ENCODE measurements at regions not wholly inside any gene's neighbourhood (a gene's known extent, or its start where the extent isn't known, plus 50 kb on each side); places are given as distances from the start of the nearest gene placed in this dataset.
"Not testable (repeated sequence)": the region's sequence is repeated elsewhere in the genome, so short reads cannot be mapped to it uniquely, and the experiment has no call there.

DNA sequence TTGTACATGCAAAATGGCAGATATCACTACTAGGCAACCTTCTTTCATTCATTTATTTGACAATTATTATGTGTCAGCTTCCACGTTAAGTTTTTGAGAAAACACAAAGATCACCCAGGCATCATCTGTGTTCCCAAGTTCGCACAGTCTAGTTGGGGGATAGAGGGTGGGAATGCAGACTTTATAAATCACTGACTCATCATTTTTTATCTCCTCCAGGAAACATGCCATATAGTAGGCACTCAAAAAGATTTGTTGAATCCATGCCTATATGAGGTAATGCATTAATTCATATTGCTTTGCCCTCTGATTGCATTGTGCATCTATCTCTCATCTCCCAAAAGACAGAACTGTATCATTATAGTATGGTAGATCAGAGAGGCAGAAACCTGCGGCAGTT, 196.8 kb upstream of the TOX3 start:
- Mint-ChIP-seq H3K27me3 (no peaks in the 10 kb centered on the region), H3K4me1 (no peaks in the 10 kb centered on the region), H3K36me3 (no peaks in the 10 kb centered on the region), H3K4me3 (no peak overlapping the region), H3K27ac (no peak overlapping the region), H3K9me3 (no peaks in the 10 kb centered on the region)
- DNase-seq, result no peak
- CTCF ChIA-PET, result no interaction called here

DNA sequence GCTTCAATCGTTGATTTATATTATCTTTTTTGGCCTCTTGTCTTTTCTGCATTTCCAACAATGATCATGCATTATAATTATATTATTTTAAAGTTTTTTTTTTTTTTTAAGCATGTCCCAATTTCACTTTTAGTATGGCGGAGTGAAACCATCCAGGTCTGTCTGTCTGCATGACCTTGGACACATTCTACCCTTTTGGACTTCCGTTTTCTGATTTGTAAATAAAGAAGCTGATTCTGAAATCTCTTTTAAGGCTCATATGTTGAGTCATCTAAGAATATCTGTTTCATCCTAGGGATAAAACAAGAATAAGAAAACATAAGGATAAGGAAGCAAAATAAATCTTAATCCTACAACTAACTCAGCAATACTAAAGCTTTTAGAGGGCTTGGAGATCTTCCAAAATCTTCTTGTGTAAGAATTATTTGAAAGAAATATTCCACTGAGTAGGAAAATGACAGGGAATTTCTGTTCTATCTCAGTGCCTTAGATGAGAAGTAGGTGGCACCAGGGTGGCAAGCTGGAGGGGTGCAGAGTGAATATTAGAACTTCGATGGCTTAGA, 195.7 kb upstream of the TOX3 start:
- CTCF ChIA-PET, result no interaction called here
- Mint-ChIP-seq H3K27ac (no peak overlapping the region), H3K4me3 (no peak overlapping the region), H3K36me3 (no peaks in the 10 kb centered on the region), H3K4me1 (no peaks in the 10 kb centered on the region), H3K9me3 (peaks cover 2% of the 10 kb centered on the region), H3K27me3 (no peaks in the 10 kb centered on the region)
- no peak for DNase-seq

DNA sequence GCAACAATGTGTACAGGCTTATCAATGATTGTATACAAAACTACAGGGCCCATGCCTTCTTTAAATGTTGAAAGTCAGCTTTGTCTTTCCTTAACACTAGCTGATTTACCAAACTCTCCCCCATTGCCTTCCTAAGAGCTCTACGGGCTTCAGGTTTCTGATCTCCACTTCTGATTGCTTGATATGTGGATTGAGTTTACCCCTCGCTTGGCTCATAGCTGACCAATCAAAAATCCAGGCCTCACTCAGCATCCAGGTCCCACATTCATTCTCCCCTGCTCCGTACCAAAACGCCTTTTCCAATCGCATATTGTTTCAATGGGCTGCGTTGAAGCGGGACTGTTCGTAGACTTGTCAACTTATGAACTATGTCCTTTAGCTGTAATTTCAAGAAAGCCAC, 195.1 kb upstream of the TOX3 start:
- H3K27me3 Mint-ChIP-seq, result no peaks in the 10 kb centered on the region
- H3K4me3 Mint-ChIP-seq, result no peak overlapping the region
- CTCF ChIA-PET, result no interaction called here
- peaks cover 2% of the 10 kb centered on the region for H3K9me3 Mint-ChIP-seq
- no peak for DNase-seq
- H3K27ac Mint-ChIP-seq, result no peak overlapping the region
- no peaks in the 10 kb centered on the region for H3K4me1 Mint-ChIP-seq
- H3K36me3 Mint-ChIP-seq, result no peaks in the 10 kb centered on the region

DNA sequence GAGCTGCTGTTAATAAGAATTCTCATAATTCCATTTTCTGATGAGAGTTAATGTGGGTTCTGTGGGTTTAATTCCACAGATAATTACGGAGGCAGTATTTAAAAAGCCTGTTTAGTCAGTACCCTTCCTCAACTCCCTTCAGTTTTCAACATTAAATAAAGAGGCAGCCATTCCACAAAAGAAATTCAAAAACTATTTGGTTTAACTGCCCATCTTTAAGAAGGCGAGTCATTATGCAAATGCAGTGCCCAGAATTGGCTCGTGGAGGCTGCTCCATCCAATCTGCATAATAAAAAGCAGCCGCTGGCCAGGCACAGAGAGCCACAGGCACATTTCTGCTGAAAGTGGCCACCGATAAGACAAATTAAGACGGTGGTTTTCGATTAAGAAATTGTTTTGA, 194.4 kb upstream of the TOX3 start:
- no peaks in the 10 kb centered on the region for H3K27me3 Mint-ChIP-seq
- peaks cover 2% of the 10 kb centered on the region for H3K9me3 Mint-ChIP-seq
- H3K4me3 Mint-ChIP-seq, result no peak overlapping the region
- H3K27ac Mint-ChIP-seq, result no peak overlapping the region
- H3K4me1 Mint-ChIP-seq, result no peaks in the 10 kb centered on the region
- no peak for DNase-seq
- CTCF ChIA-PET, result no interaction called here
- H3K36me3 Mint-ChIP-seq, result no peaks in the 10 kb centered on the region

DNA sequence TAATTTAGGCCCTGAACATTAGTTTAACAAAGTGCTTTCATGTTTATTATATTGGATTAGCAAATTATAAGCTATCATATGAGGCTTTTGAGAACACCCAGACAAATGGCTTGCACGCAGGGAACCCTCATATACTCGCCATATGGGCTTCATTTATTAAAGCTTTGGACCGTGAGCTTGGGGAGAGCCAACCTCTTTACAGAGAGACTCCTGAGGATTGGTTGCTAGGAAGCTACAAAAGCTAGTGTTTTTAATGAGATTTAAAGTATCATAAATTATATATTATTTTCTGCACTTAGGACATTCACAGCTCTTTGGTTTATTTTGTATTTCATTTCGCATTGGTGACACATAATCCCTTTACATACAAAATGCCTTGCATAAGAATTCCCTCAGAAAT, 193.8 kb upstream of the TOX3 start:
- CTCF ChIA-PET, result no interaction called here
- no peaks in the 10 kb centered on the region for H3K27me3 Mint-ChIP-seq
- H3K36me3 Mint-ChIP-seq, result no peaks in the 10 kb centered on the region
- H3K27ac Mint-ChIP-seq, result no peak overlapping the region
- H3K9me3 Mint-ChIP-seq, result peaks cover 2% of the 10 kb centered on the region
- H3K4me3 Mint-ChIP-seq, result no peak overlapping the region
- DNase-seq, result no peak
- no peaks in the 10 kb centered on the region for H3K4me1 Mint-ChIP-seq

DNA sequence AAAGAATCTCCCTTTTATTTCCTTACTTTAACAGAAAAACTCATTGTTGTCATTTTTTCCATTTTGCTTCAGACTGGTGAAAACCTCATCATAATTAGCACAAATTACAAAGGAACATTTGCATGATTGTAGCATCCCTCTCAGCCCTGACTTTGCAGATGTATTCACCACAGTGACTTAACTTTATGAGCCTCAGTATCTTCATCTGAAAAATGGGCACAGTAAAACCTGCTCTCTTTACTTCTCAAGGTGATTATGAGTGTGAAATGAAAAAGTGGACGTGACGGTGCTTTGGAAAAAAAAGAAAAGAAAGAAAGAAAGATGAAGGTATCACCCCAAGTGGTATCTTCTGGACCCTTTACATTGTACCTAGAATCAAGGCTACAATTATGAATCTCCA, 193.4 kb upstream of the TOX3 start:
- Mint-ChIP-seq H3K27me3 (no peaks in the 10 kb centered on the region), H3K4me3 (no peak overlapping the region), H3K36me3 (no peaks in the 10 kb centered on the region), H3K9me3 (peaks cover 2% of the 10 kb centered on the region), H3K4me1 (no peaks in the 10 kb centered on the region), H3K27ac (no peak overlapping the region)
- CTCF ChIA-PET, result no interaction called here
- no peak for DNase-seq

DNA sequence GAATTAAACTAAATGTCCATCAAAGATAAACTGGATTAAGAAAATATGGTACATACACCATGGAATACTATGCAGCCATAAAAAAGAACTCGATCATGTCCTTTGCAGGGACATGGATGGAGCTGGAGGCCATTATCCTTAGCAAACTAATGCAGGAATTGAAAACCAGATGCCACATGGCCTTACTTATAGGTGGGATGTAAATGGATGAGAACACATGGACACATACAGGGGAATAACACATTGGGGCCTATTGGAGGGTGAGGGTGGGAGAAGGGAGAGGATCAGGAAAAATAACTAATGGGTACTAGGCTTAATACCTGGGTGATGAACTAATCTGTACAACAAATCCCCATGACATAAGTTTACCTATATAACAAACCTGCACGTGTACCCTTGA, 192.0 kb upstream of the TOX3 start:
- CTCF ChIA-PET, DNase-seq, H3K27ac Mint-ChIP-seq, H3K4me3 Mint-ChIP-seq, H3K9me3 Mint-ChIP-seq, H3K4me1 Mint-ChIP-seq, H3K27me3 Mint-ChIP-seq, H3K36me3 Mint-ChIP-seq: not testable (repeated sequence)

DNA sequence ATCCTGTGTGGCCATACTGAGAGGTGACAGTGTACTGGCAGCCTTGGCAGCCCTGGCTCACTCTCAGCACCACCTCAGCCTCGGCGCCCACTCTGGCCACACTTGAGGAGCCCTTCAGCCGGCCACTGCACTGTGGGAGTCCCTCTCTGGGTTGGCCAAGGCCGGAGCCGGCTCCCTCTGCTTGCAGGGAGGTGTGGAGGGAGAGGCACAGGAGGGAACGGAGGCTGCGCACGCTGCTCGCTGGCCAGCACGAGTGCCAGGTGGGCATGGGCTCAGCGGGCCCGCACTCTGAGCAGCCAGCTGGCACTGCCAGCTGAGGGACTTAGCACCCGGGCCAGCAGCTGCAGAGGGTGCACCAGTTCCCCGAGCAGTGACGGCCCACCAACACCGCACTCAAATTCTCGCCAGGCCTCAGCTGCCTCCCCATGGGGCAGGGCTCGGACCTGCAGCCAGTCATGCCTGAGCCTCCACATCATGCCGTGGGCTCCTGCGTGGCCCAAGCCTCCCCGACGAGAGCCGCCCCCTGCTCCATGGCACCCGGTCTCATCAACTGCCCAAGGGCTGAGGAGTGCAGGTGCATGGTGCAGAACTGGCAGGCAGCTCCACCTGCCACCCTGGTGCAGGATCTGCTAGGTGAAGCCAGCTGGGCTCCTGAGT, 184.4 kb upstream of the TOX3 start:
- H3K4me1 Mint-ChIP-seq, result no peaks in the 10 kb centered on the region
- no peaks in the 10 kb centered on the region for H3K27me3 Mint-ChIP-seq
- no peak overlapping the region for H3K4me3 Mint-ChIP-seq
- H3K9me3 Mint-ChIP-seq, result peaks cover 12% of the 10 kb centered on the region
- no peak for DNase-seq
- no peaks in the 10 kb centered on the region for H3K36me3 Mint-ChIP-seq
- CTCF ChIA-PET, result no interaction called here
- no peak overlapping the region for H3K27ac Mint-ChIP-seq

DNA sequence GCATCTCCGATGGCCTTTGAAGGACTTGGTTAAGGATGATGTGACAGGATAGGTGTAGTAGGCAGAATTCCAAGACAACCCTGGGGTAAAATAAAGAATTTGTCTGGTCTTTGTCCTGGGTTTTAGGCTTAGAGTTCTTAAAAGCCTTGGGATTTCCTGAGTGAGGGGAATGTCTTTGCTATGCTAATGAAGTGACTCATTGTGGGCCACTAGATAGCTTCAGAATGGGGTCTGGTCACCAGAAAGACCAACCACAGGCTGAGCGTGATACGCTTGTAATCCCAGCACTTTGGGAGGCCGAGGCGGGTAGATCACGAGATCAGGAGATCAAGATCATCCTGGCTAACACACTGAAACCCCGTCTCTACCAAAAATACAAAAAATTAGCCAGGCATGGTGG, 182.8 kb upstream of the TOX3 start:
- H3K9me3 Mint-ChIP-seq, result peaks cover 14% of the 10 kb centered on the region
- no peaks in the 10 kb centered on the region for H3K27me3 Mint-ChIP-seq
- no peaks in the 10 kb centered on the region for H3K4me1 Mint-ChIP-seq
- H3K4me3 Mint-ChIP-seq, result no peak overlapping the region
- CTCF ChIA-PET, result no interaction called here
- H3K36me3 Mint-ChIP-seq, result no peaks in the 10 kb centered on the region
- H3K27ac Mint-ChIP-seq, result no peak overlapping the region
- no peak for DNase-seq

DNA sequence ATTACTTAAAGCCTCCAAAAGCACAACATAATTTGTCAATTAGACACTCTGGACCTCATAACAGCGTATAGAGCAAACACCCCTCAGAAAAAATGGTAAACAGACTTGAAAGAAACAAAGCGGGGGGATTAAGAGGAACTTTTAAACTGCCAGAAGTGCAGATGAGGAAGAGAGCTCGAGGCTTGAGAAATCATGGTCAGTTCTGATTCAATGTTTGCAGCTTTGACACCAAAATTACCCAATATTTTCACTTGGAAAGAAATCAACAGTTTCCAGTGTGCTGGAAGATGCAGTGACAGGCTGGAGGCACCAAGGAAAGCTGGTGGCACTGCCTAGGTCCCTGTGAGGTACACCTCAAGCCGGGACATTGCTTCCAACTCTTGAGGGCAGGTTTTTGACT, 180.9 kb upstream of the TOX3 start:
- DNase-seq, result no peak
- H3K36me3 Mint-ChIP-seq, result no peaks in the 10 kb centered on the region
- no peaks in the 10 kb centered on the region for H3K27me3 Mint-ChIP-seq
- no peaks in the 10 kb centered on the region for H3K4me1 Mint-ChIP-seq
- H3K27ac Mint-ChIP-seq, result no peak overlapping the region
- no peak overlapping the region for H3K4me3 Mint-ChIP-seq
- CTCF ChIA-PET, result no interaction called here
- H3K9me3 Mint-ChIP-seq, result peaks cover 15% of the 10 kb centered on the region

DNA sequence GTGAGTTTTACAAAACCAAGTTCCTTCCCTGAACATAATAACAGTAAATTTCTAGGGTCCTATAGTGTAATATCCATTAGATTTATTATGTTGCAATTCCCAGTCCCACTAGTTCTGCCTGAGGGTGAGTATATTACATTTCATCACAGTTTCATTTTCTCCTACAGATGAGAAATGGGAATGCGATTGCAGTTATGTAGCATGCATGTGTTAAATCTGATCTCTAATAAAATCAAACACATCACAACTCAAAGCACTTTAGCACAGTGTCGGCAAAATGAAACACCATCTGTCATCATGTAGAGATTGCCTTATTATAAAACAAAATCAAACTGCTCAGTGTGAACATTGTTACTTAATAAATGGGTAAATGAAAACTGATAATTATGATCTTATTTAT, 180.5 kb upstream of the TOX3 start:
- Mint-ChIP-seq H3K27me3 (no peaks in the 10 kb centered on the region), H3K4me3 (no peak overlapping the region), H3K27ac (no peak overlapping the region), H3K9me3 (peaks cover 12% of the 10 kb centered on the region), H3K4me1 (no peaks in the 10 kb centered on the region), H3K36me3 (no peaks in the 10 kb centered on the region)
- no peak for DNase-seq
- CTCF ChIA-PET, result no interaction called here

DNA sequence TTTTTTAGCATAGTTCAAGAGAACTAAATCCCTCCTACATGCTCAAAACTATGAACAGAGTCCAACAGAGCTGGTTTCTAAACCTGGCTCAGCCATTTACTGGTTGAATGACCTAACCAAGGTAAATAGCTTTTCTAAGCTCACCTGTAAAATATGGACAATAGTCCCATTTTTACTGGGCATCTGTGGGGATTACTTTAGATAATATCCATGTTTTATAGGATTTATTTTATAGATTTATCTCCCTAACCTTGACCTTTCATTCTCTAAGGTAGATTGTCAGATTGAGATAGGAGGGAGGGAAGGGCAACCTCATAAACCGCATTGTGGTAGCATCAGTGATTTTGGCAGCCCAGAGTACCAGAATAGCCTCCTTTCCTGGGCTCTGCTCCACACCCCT, 178.5 kb upstream of the TOX3 start:
- CTCF ChIA-PET, result no interaction called here
- Mint-ChIP-seq H3K9me3 (peaks cover 3% of the 10 kb centered on the region), H3K27me3 (no peaks in the 10 kb centered on the region), H3K4me3 (no peak overlapping the region), H3K36me3 (no peaks in the 10 kb centered on the region), H3K4me1 (no peaks in the 10 kb centered on the region), H3K27ac (no peak overlapping the region)
- no peak for DNase-seq

DNA sequence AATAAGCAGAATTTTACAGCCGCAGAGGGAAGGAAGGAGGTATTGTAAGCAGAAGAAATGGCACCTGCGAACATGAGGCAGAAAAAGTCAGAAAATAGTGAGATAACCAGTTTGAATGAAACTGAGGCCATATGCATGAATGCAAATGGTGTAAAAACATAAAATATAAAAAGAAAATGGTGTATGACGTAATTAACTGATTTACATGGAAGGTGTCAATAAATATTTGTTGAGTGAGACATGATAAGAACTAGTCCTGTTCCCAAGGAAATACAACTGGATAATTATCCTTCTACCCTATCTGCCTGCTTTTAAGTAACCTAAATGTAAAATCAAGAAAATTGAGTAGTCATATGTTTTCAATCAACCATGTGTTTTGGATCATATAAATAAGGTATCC, 178.1 kb upstream of the TOX3 start:
- DNase-seq, result no peak
- no peak overlapping the region for H3K27ac Mint-ChIP-seq
- CTCF ChIA-PET, result no interaction called here
- H3K4me3 Mint-ChIP-seq, result no peak overlapping the region
- H3K4me1 Mint-ChIP-seq, result no peaks in the 10 kb centered on the region
- H3K27me3 Mint-ChIP-seq, result no peaks in the 10 kb centered on the region
- H3K36me3 Mint-ChIP-seq, result no peaks in the 10 kb centered on the region
- peaks cover 3% of the 10 kb centered on the region for H3K9me3 Mint-ChIP-seq

DNA sequence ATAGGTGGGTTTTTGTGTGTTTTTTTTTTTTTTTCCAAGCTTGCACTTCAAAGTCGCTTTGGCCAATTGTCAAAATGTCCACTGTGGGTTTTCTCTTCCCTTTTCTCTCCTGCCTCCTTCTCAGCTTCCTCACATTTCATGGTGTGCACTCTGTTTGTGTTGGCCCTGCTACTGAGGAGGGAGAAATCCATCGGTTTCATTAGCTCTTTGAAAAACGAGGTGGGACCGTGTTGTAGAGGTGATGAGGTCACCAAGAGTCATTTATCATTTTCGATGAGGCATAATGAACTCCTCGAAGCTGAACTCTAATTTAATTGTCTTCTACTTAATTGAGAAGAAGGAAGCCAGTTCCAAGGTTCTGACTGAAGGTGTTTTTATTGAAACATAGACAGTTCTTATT, 174.4 kb upstream of the TOX3 start:
- Mint-ChIP-seq H3K9me3 (peaks cover 10% of the 10 kb centered on the region), H3K36me3 (no peaks in the 10 kb centered on the region), H3K4me3 (no peak overlapping the region), H3K27ac (no peak overlapping the region), H3K27me3 (no peaks in the 10 kb centered on the region), H3K4me1 (no peaks in the 10 kb centered on the region)
- CTCF ChIA-PET, result no interaction called here
- DNase-seq, result no peak

DNA sequence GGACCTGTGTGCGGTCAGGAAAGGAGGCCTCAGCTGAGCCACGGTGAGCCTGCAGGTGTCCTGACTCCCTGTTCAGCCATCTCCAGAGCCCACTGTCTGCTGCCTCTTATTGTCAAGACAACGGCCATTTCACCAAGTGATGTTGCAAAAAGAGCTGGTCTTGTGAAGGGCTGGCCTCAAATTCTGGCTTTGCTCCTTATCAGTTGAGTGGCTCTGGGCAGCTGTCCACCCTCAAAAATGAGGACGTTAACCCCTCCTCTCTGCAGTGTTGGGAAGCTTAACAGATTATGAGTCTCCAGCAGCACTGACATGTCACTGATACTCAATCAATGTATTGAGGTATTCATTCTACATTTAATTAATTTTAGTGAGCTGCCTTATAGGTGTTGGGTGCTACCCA, 171.1 kb upstream of the TOX3 start:
- H3K36me3 Mint-ChIP-seq, result no peaks in the 10 kb centered on the region
- H3K9me3 Mint-ChIP-seq, result peaks cover 9% of the 10 kb centered on the region
- H3K27ac Mint-ChIP-seq, result no peak overlapping the region
- H3K27me3 Mint-ChIP-seq, result no peaks in the 10 kb centered on the region
- no peaks in the 10 kb centered on the region for H3K4me1 Mint-ChIP-seq
- no peak for DNase-seq
- CTCF ChIA-PET, result no interaction called here
- no peak overlapping the region for H3K4me3 Mint-ChIP-seq

DNA sequence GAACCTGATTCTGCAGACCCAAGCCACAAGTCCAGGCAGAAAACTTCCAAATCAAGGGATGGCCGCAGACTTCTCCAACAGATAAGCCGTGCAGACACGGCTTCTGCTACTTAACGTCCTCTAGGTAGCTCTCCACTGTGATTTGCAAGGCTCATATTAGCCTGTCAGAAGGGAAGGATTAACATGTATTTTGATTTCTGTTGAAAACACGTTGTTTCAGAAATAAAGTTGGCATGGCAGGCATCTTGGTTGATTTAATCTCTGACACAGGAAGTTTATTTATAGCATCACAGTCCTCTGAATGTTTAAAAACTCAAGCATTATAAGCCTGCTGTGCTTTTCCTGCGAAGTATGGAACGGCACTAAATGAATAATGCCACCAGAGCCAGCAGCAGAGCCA, 166.8 kb upstream of the TOX3 start:
- Mint-ChIP-seq H3K4me1 (no peaks in the 10 kb centered on the region), H3K36me3 (no peaks in the 10 kb centered on the region), H3K27ac (no peak overlapping the region), H3K4me3 (no peak overlapping the region), H3K9me3 (peaks cover 9% of the 10 kb centered on the region), H3K27me3 (peaks cover 4% of the 10 kb centered on the region)
- CTCF ChIA-PET, result no interaction called here
- DNase-seq, result no peak

All from activated naive CD4-positive, alpha-beta T cell treated with anti-CD3 and anti-CD28 coated beads, Interleukin-2, amount 10 ng/mL, durations not matched to agents 7 days and 5 days (primary cell).